ENCODE measurements at regions not wholly inside any gene's neighbourhood (a gene's known extent, or its start where the extent isn't known, plus 50 kb on each side); places are given as distances from the start of the nearest gene placed in this dataset.

GRCh38 chr21:30986965-30987364, 51.3 kb downstream of the KRTAP19-8 start:
- DNase-seq (ENCODE audit: low read depth) = no peak

- no peak for DNase-seq (ENCODE audit: low read depth)
Observed at GRCh38 chr21:30984889-30985288, 53.4 kb downstream of the KRTAP19-8 start.

- no peak for DNase-seq (ENCODE audit: low read depth)
Observed at GRCh38 chr21:30981403-30981802, 56.9 kb downstream of the KRTAP19-8 start.

GRCh38 chr21:30979054-30979453, 59.2 kb downstream of the KRTAP19-8 start:
- DNase-seq (ENCODE audit: low read depth) = no peak

- no peak for DNase-seq (ENCODE audit: low read depth)
Observed at GRCh38 chr21:30964283-30964682, 74.0 kb downstream of the KRTAP19-8 start.

- no peak for DNase-seq (ENCODE audit: low read depth)
Observed at GRCh38 chr21:30963502-30963901, 74.8 kb downstream of the KRTAP19-8 start.

- DNase-seq (ENCODE audit: low read depth) = peak; percentile 6
Observed at GRCh38 chr21:30962013-30962412, 76.3 kb downstream of the KRTAP19-8 start.

- DNase-seq (ENCODE audit: low read depth) = no peak
Observed at GRCh38 chr21:30958741-30959140, 77.4 kb upstream of the KRTAP11-1 start.

GRCh38 chr21:30957010-30957409, 75.6 kb upstream of the KRTAP11-1 start:
- no peak for DNase-seq (ENCODE audit: low read depth)

- DNase-seq (ENCODE audit: low read depth) = no peak
Observed at GRCh38 chr21:30953605-30954004, 72.2 kb upstream of the KRTAP11-1 start.

- no peak for DNase-seq (ENCODE audit: low read depth)
Observed at GRCh38 chr21:30947141-30947540, 65.8 kb upstream of the KRTAP11-1 start.

- no peak for DNase-seq (ENCODE audit: low read depth)
Observed at GRCh38 chr21:30943920-30944319, 62.5 kb upstream of the KRTAP11-1 start.

GRCh38 chr21:30943243-30943642, 61.9 kb upstream of the KRTAP11-1 start:
- DNase-seq (ENCODE audit: low read depth) = no peak

- DNase-seq (ENCODE audit: low read depth) = no peak
Observed at GRCh38 chr21:30942192-30942591, 60.8 kb upstream of the KRTAP11-1 start.

GRCh38 chr21:30936207-30936606, 54.8 kb upstream of the KRTAP11-1 start:
- no peak for DNase-seq (ENCODE audit: low read depth)

GRCh38 chr21:30935889-30936168, 54.4 kb upstream of the KRTAP11-1 start:
- no peak for DNase-seq (ENCODE audit: low read depth)

GRCh38 chr21:30935121-30935888, 53.9 kb upstream of the KRTAP11-1 start:
- no peak for DNase-seq (ENCODE audit: low read depth)

GRCh38 chr21:30932686-30933085, 51.3 kb upstream of the KRTAP11-1 start:
- DNase-seq (ENCODE audit: low read depth) = no peak
